ENCODE measurements at regions not wholly inside any gene's neighbourhood (a gene's known extent, or its start where the extent isn't known, plus 50 kb on each side); places are given as distances from the start of the nearest gene placed in this dataset.

GRCh38 chr2:120646994-120647393 lies 88.7 kb upstream of the GLI2 start:
- TF ChIP-seq CTCF (IDR thresholded peaks at IDR 0.05) = no peak
- TF ChIP-seq POLR2A (IDR thresholded peaks at IDR 0.05) = no peak
